OCI-LY1 (cell line): ENCODE measurements at regions not wholly inside any gene's neighbourhood (a gene's known extent, or its start where the extent isn't known, plus 50 kb on each side); places are given as distances from the start of the nearest gene placed in this dataset.

Experiments used
- H2AFZ ChIP-seq: fragments of 200-600 bp; sonication (generic), shearing (Covaris generic); 2 replicates; pipeline ENCODE4 v1.6.0; 2014; ENCODE audit warnings: antibody characterized with exemption, mild to moderate bottlenecking, low read length
- H3F3A ChIP-seq: fragments of 200-600 bp; sonication (generic), shearing (Covaris generic); 2 replicates; pipeline ENCODE4 v1.6.0; 2014; ENCODE audit warnings: mild to moderate bottlenecking, antibody characterized with exemption, low read length, moderate library complexity; ENCODE audit not compliant: insufficient read depth
- H3K27ac ChIP-seq: fragments of 200-600 bp; sonication (generic); 2 replicates; pipeline ENCODE4 v1.5.1; 2014; ENCODE audit warnings: low read length, mixed run types, mild to moderate bottlenecking, low read depth; ENCODE audit not compliant: poor library complexity, severe bottlenecking
- H3K27me3 ChIP-seq: fragments of 200-600 bp; sonication (generic); 2 replicates; pipeline ENCODE4 v1.6.0; 2014; ENCODE audit warnings: antibody characterized with exemption, mild to moderate bottlenecking, low read length, moderate library complexity; ENCODE audit not compliant: insufficient read depth
- H3K36me3 ChIP-seq: fragments of 200-600 bp; sonication (generic); 2 replicates; pipeline ENCODE4 v1.6.1; 2014; ENCODE audit warnings: mild to moderate bottlenecking, antibody characterized with exemption, low read length, moderate library complexity, mixed read lengths; ENCODE audit not compliant: insufficient read depth
- H3K4me1 ChIP-seq: fragments of 200-600 bp; sonication (generic); 2 replicates; pipeline ENCODE4 v1.5.1; 2014; ENCODE audit warnings: mild to moderate bottlenecking, low read length, moderate library complexity; ENCODE audit not compliant: insufficient read depth, severe bottlenecking
- H3K4me2 ChIP-seq: fragments of 200-600 bp; sonication (generic), shearing (Covaris generic); 2 replicates; pipeline ENCODE4 v1.6.1; 2014; ENCODE audit warnings: low read length
- H3K4me3 ChIP-seq: fragments of 200-600 bp; sonication (generic); 2 replicates; pipeline ENCODE4 v1.5.1; 2014; ENCODE audit warnings: low read length, low read depth, mild to moderate bottlenecking, mixed read lengths; ENCODE audit not compliant: poor library complexity, severe bottlenecking
- H3K79me2 ChIP-seq: fragments of 200-600 bp; shearing (Covaris generic); 2 replicates; pipeline ENCODE4 v1.6.1; 2016; ENCODE audit warnings: mixed run types, low read length, mixed read lengths; ENCODE audit not compliant: insufficient read depth
- H3K9ac ChIP-seq: fragments of 200-600 bp; sonication (generic), shearing (Covaris generic); 2 replicates; pipeline ENCODE4 v1.6.1; 2014; ENCODE audit warnings: mild to moderate bottlenecking, low read length, mixed read lengths
- H3K9me2 ChIP-seq: fragments of 200-600 bp; sonication (generic), shearing (Covaris generic); 2 replicates; pipeline ENCODE4 v1.6.1; 2014; ENCODE audit warnings: low read depth, mild to moderate bottlenecking, low read length, mixed read lengths
- H3K9me3 ChIP-seq: fragments of 200-600 bp; shearing (Covaris generic); 2 replicates; pipeline ENCODE4 v1.6.1; 2014; ENCODE audit warnings: low read length, mixed read lengths
- H4K20me1 ChIP-seq: fragments of 200-600 bp; sonication (generic), shearing (Covaris generic); 2 replicates; pipeline ENCODE4 v1.6.0; 2016; ENCODE audit warnings: mild to moderate bottlenecking, low read length; ENCODE audit not compliant: insufficient read depth
- CTCF ChIP-seq: fragments of 200-600 bp; sonication (generic), shearing (Covaris generic); IDR thresholded peaks from 2 replicates; pipeline ENCODE4 v1.5.1; 2017; ENCODE audit warnings: mild to moderate bottlenecking, antibody characterized with exemption, low read length, moderate library complexity, mixed read lengths
- EZH2 ChIP-seq: fragments of 200-600 bp; sonication (generic), shearing (Covaris generic); IDR thresholded peaks from 2 replicates; pipeline ENCODE4 v1.8.0; 2017; ENCODE audit warnings: borderline replicate concordance, mixed run types, mild to moderate bottlenecking, antibody characterized with exemption, low read length, moderate library complexity, mixed read lengths

- Histone ChIP-seq H3K9me2 (no peaks in the 10 kb centered on the region), H3K36me3 (no peaks in the 10 kb centered on the region), H3K27me3 (no peaks in the 10 kb centered on the region), H4K20me1 (no peaks in the 10 kb centered on the region), H3K4me1 (no peaks in the 10 kb centered on the region), H3F3A (no peaks in the 10 kb centered on the region), H3K27ac (no peak overlapping the region), H3K79me2 (no peaks in the 10 kb centered on the region), H3K9ac (no peak overlapping the region), H3K4me3 (no peak overlapping the region), H2AFZ (no peak overlapping the region), H3K9me3 (no peaks in the 10 kb centered on the region), H3K4me2 (no peak overlapping the region)
- TF ChIP-seq CTCF (no peak), EZH2 (no peak)
These were observed 1795.5 kb upstream of the PRR20A start for GRCh38 chr13:55345224-55345623.

DNA sequence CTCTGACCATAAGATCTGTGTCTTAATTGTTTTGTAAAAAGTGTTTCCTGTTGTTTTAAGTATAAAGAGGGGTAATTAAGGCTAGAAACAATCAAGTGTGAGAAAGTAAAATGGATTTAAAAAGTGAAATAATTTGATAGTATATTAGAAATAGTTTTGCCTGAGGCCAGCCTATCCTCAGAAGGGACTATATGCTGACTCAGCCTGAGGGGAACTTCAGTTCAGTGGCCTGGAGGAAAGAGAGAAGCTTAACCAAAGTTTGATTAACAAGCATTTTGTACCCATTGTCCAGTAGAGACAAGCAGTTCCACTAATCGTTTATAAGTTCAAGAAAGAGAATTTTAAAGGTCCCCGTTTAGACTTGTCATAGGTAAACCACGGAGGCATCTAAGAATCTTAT, 1793.2 kb upstream of the PRR20A start:
- no peaks in the 10 kb centered on the region for H3K9me3 ChIP-seq
- TF ChIP-seq CTCF (no peak), EZH2 (no peak)
- H3K9me2 ChIP-seq: no peaks in the 10 kb centered on the region
- no peak overlapping the region for H3K9ac ChIP-seq
- no peaks in the 10 kb centered on the region for H3K36me3 ChIP-seq
- H3K4me3 ChIP-seq: no peak overlapping the region
- H3K79me2 ChIP-seq: no peaks in the 10 kb centered on the region
- H3K4me1 ChIP-seq: no peaks in the 10 kb centered on the region
- no peak overlapping the region for H3K27ac ChIP-seq
- no peaks in the 10 kb centered on the region for H3F3A ChIP-seq
- H3K4me2 ChIP-seq: no peak overlapping the region
- no peak overlapping the region for H2AFZ ChIP-seq
- H3K27me3 ChIP-seq: no peaks in the 10 kb centered on the region
- no peaks in the 10 kb centered on the region for H4K20me1 ChIP-seq

- H3K4me2 ChIP-seq: no peak overlapping the region
- no peaks in the 10 kb centered on the region for H3K4me1 ChIP-seq
- no peak overlapping the region for H2AFZ ChIP-seq
- no peaks in the 10 kb centered on the region for H3F3A ChIP-seq
- no peak overlapping the region for H3K27ac ChIP-seq
- TF ChIP-seq EZH2 (no peak), CTCF (no peak)
- H3K27me3 ChIP-seq: no peaks in the 10 kb centered on the region
- H3K4me3 ChIP-seq: no peak overlapping the region
- H3K9me3 ChIP-seq: no peaks in the 10 kb centered on the region
- H4K20me1 ChIP-seq: no peaks in the 10 kb centered on the region
- no peaks in the 10 kb centered on the region for H3K79me2 ChIP-seq
- no peaks in the 10 kb centered on the region for H3K36me3 ChIP-seq
- no peak overlapping the region for H3K9ac ChIP-seq
- H3K9me2 ChIP-seq: 0 out of 2 replicates have a peak, but pooled peaks cover 3% of the 10 kb centered on the region
These were observed 1781.7 kb upstream of the PRR20A start for GRCh38 chr13:55359067-55359466.
